ENCODE measurements at regions not wholly inside any gene's neighbourhood (a gene's known extent, or its start where the extent isn't known, plus 50 kb on each side); places are given as distances from the start of the nearest gene placed in this dataset.

DNA sequence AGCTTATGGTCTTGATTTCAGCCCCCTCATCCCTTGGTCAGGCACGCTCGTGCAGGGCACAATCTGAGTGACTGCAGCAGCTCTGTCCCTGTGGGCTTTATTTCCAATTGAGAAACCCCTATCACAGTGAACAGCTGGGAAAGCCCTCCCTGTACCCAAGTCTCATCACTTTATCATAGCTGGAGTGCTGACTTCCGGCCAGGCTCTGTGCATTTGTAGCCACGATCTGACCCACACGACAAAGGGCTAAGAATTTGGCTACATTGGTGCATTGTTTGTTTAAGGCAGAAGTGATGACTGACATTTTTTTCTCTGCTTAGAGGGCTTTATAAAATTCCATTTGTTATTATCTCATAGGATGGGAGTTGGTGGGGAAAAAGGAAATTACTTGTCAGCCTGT is 184.4 kb downstream of the KCNS3 start:
- Histone ChIP-seq H3K9me3 (ENCODE audit: low read depth, low read length) (no peaks in the 10 kb centered on the region), H3K4me3 (no peak overlapping the region), H3K9ac (ENCODE audit: insufficient read length) (no peak overlapping the region), H3K36me3 (ENCODE audit: insufficient read depth, low read length) (no peaks in the 10 kb centered on the region), H3K27ac (no peak overlapping the region)
- no peak for DNase-seq (ENCODE audit: low read depth, low spot score)
- no peak for TF ChIP-seq FOXP2 (optimal IDR thresholded peaks at IDR 0.05; ENCODE audit: control extremely low read depth, extremely low read length, insufficient read depth)
- no peak for TF ChIP-seq EZH2 (IDR thresholded peaks at IDR 0.05)
- TF ChIP-seq POLR2AphosphoS5 (IDR thresholded peaks at IDR 0.05; ENCODE audit: borderline replicate concordance, low read depth, low read length) = no peak

DNA sequence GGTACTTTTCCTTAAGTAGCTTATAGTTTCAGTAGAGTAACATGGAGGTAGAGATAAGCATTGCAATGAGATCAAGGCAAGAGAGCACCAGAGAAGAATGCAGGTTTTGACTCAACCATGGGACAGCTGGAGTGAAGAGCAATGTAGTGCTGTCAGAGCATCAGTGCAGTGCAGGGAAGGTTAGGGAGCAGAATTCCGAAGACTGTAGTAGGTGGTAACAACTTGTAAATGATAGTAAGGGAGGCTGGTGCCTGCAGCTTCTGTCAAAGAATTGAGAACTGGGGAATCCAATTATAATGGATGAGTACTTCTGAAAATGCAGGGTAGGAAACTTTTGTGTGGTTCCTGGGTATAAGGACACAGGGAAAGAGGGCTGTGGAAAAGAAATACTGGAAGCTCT is 183.2 kb downstream of the KCNS3 start:
- no peak overlapping the region for H3K27ac ChIP-seq
- no peak for DNase-seq (ENCODE audit: low read depth, low spot score)
- no peak for TF ChIP-seq FOXP2 (optimal IDR thresholded peaks at IDR 0.05; ENCODE audit: control extremely low read depth, extremely low read length, insufficient read depth)
- no peak for TF ChIP-seq POLR2AphosphoS5 (IDR thresholded peaks at IDR 0.05; ENCODE audit: borderline replicate concordance, low read depth, low read length)
- TF ChIP-seq EZH2 (IDR thresholded peaks at IDR 0.05) = no peak
- H3K9me3 ChIP-seq (ENCODE audit: low read depth, low read length) = no peaks in the 10 kb centered on the region
- H3K9ac ChIP-seq (ENCODE audit: insufficient read length) = no peak overlapping the region
- H3K4me3 ChIP-seq = no peak overlapping the region
- no peaks in the 10 kb centered on the region for H3K36me3 ChIP-seq (ENCODE audit: insufficient read depth, low read length)

DNA sequence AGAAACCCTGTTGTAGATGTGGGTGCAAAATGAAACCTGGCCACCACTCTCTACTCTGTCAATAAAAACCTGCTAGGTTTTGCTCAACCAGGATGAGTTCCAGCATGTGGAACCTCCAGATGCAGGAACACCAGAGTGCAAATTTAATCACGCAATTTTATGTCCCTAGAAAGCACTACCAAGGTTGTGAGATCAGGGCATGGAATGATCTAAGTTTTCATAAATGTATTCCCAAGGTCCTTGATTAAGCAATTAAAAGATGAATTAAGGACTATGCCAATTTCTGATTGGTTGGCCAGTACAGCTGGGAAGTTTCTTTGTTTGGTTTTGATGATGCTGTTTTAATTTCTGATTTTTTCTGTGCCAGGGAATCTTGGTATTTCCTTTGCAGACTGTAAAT is 179.2 kb downstream of the KCNS3 start:
- TF ChIP-seq POLR2AphosphoS5 (IDR thresholded peaks at IDR 0.05; ENCODE audit: borderline replicate concordance, low read depth, low read length) = no peak
- no peak for TF ChIP-seq FOXP2 (optimal IDR thresholded peaks at IDR 0.05; ENCODE audit: control extremely low read depth, extremely low read length, insufficient read depth)
- no peak for TF ChIP-seq EZH2 (IDR thresholded peaks at IDR 0.05)

DNA sequence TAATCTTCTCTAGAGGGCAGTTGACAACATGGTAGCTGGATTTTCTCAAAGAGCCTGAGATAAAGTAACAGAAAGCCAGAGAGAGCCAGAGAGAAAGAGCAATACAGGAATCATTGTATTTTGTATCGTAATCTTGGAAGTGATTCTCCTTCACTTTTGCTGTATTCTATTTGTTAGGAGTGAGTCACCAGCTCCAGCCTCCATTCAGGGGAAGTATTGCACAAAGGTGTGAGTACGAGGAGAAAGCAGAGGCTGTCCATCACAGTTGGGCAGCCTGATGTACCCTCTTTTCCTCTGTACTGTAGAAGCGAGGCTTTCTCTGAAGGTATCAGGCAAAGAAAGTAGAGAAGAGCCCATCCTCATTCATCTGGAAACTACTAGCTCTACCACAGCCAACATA is 176.8 kb downstream of the KCNS3 start:
- Histone ChIP-seq H3K36me3 (ENCODE audit: insufficient read depth, low read length) (no peaks in the 10 kb centered on the region), H3K27ac (no peak overlapping the region), H3K4me3 (no peak overlapping the region), H3K9ac (ENCODE audit: insufficient read length) (no peak overlapping the region), H3K9me3 (ENCODE audit: low read depth, low read length) (no peaks in the 10 kb centered on the region)
- TF ChIP-seq POLR2AphosphoS5 (IDR thresholded peaks at IDR 0.05; ENCODE audit: borderline replicate concordance, low read depth, low read length) = no peak
- no peak for TF ChIP-seq FOXP2 (optimal IDR thresholded peaks at IDR 0.05; ENCODE audit: control extremely low read depth, extremely low read length, insufficient read depth)
- no peak for DNase-seq (ENCODE audit: low read depth, low spot score)

More for the DNA sequence above, 179.2 kb downstream of the KCNS3 start:
- no peak overlapping the region for H3K9ac ChIP-seq (ENCODE audit: insufficient read length)
- no peak for DNase-seq (ENCODE audit: low read depth, low spot score)
- no peaks in the 10 kb centered on the region for H3K9me3 ChIP-seq (ENCODE audit: low read depth, low read length)
- H3K36me3 ChIP-seq (ENCODE audit: insufficient read depth, low read length) = no peaks in the 10 kb centered on the region
- H3K27ac ChIP-seq = no peak overlapping the region
- no peak overlapping the region for H3K4me3 ChIP-seq

DNA sequence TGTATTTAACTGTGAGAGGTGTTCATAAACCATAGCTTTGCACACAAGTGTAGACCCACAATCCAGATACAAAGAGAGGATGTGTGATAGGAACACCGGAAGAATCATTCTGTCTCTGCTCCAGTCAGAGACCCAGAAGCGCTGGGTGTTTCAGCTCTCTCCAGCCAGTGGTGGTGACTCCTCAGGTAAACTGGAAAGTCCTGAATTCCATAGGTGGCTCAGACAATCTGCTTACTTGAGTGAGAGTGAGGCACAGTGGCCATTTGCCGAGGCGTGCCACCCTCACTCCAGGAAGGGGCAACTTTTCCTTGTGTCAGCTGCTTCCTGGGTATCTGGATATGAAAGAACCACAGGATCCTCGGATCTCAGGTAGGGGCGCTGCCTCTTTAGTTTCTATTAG is 171.5 kb downstream of the KCNS3 start:
- Histone ChIP-seq H3K9ac (ENCODE audit: insufficient read length) (no peak overlapping the region), H3K9me3 (ENCODE audit: low read depth, low read length) (no peaks in the 10 kb centered on the region), H3K36me3 (ENCODE audit: insufficient read depth, low read length) (no peaks in the 10 kb centered on the region), H3K4me3 (no peak overlapping the region), H3K27ac (no peak overlapping the region)
- TF ChIP-seq FOXP2 (optimal IDR thresholded peaks at IDR 0.05; ENCODE audit: control extremely low read depth, extremely low read length, insufficient read depth) (no peak), EZH2 (IDR thresholded peaks at IDR 0.05) (no peak), POLR2AphosphoS5 (IDR thresholded peaks at IDR 0.05; ENCODE audit: borderline replicate concordance, low read depth, low read length) (no peak)
- DNase-seq (ENCODE audit: low read depth, low spot score) = no peak

DNA sequence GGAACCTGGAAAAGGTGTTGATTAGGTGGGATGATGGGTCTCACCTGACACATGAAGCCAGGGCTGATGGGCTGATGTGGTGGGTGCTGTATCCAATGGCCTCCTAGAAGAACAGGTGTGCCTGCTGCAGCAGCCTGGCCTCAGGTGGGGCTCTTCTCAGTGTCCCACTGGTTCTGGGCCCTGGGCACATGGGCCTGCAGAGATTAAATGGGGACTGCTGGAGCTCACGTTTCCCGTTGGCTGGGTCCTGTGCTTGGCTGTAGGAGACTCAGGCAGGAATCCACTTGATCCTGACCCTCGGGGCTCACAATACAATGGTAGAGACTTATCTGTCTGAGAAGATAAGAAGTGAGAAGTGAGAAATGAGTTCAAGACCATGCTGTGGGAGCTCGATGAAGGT is 170.9 kb downstream of the KCNS3 start:
- no peak overlapping the region for H3K27ac ChIP-seq
- H3K4me3 ChIP-seq = no peak overlapping the region
- H3K36me3 ChIP-seq (ENCODE audit: insufficient read depth, low read length) = no peaks in the 10 kb centered on the region
- TF ChIP-seq EZH2 (IDR thresholded peaks at IDR 0.05) (no peak), FOXP2 (optimal IDR thresholded peaks at IDR 0.05; ENCODE audit: control extremely low read depth, extremely low read length, insufficient read depth) (no peak), POLR2AphosphoS5 (IDR thresholded peaks at IDR 0.05; ENCODE audit: borderline replicate concordance, low read depth, low read length) (no peak)
- no peak overlapping the region for H3K9ac ChIP-seq (ENCODE audit: insufficient read length)
- no peak for DNase-seq (ENCODE audit: low read depth, low spot score)
- H3K9me3 ChIP-seq (ENCODE audit: low read depth, low read length) = no peaks in the 10 kb centered on the region

DNA sequence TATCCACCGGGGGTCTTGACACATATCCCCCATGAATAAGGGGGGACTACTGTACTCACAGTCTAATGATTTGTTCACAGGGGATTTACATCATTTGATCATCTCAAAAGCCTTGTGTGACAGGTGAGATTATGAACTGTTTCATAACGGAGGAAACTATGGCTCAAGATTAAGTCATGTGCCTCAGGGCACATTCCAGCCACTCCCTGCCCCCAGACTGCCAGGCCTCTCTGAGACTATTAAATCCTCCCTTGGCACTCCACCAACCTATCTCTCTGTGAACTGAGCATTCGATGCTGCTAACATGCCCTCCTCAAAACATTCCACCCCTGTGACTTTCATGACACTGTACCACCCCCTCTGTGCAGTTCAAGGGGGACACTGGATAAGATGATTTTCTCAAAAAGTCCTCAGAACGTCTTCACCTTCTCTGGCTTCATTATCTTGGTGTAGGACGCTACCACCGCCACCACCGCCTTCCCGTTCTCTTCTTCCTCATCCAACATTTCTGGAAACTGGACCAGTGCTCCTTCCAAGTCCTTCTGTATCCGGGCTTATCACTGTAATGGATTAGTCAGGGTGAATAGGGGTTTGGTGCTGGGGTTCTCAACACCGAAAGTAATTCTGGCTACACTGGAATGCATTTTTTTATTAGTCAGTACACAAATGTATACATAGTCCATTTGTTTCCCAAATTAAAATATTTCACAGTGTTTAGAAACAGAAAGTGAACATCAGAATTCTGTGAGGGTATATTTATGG is 169.6 kb downstream of the KCNS3 start:
- H3K27ac ChIP-seq = no peak overlapping the region

DNA sequence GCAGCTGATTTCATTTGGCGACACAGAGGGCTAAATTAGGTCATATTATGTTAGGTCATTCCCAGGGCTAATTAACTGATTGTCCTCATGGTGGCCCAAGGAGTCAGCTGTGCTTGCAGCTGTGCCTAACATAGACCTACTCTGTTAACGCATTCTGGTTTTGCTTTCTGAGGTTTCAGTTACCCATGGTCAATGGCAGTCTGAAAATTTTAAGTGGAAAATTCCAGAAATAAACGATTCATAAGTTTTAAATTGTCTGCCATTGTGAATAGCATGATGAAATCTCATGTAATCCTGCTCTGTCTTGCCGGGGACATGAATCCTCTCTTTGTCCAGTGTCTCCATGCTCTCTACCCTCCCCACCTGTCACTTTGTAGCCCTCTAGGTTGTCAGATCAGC is 168.7 kb downstream of the KCNS3 start:
- Histone ChIP-seq H3K27ac (no peak overlapping the region), H3K9ac (ENCODE audit: insufficient read length) (no peak overlapping the region), H3K9me3 (ENCODE audit: low read depth, low read length) (no peaks in the 10 kb centered on the region), H3K4me3 (no peak overlapping the region), H3K36me3 (ENCODE audit: insufficient read depth, low read length) (no peaks in the 10 kb centered on the region)
- no peak for DNase-seq (ENCODE audit: low read depth, low spot score)
- no peak for TF ChIP-seq FOXP2 (optimal IDR thresholded peaks at IDR 0.05; ENCODE audit: control extremely low read depth, extremely low read length, insufficient read depth)
- TF ChIP-seq POLR2AphosphoS5 (IDR thresholded peaks at IDR 0.05; ENCODE audit: borderline replicate concordance, low read depth, low read length) = no peak
- no peak for TF ChIP-seq EZH2 (IDR thresholded peaks at IDR 0.05)

More for the DNA sequence above, 169.6 kb downstream of the KCNS3 start:
- H3K9ac ChIP-seq (ENCODE audit: insufficient read length) = no peak overlapping the region
- no peaks in the 10 kb centered on the region for H3K36me3 ChIP-seq (ENCODE audit: insufficient read depth, low read length)
- no peaks in the 10 kb centered on the region for H3K9me3 ChIP-seq (ENCODE audit: low read depth, low read length)
- H3K4me3 ChIP-seq = no peak overlapping the region
- TF ChIP-seq EZH2 (IDR thresholded peaks at IDR 0.05) = no peak
- TF ChIP-seq POLR2AphosphoS5 (IDR thresholded peaks at IDR 0.05; ENCODE audit: borderline replicate concordance, low read depth, low read length) = no peak
- TF ChIP-seq FOXP2 (optimal IDR thresholded peaks at IDR 0.05; ENCODE audit: control extremely low read depth, extremely low read length, insufficient read depth) = no peak
- no peak for DNase-seq (ENCODE audit: low read depth, low spot score)

Measured in SK-N-MC (cell line).